Lower leg skin (tissue), 3 donors: ENCODE measurements at regions not wholly inside any gene's neighbourhood (a gene's known extent, or its start where the extent isn't known, plus 50 kb on each side); places are given as distances from the start of the nearest gene placed in this dataset.

ENCODE experiments used
- CTCF ChIP-seq, 3 donors: fragments of 450-650 bp; IDR thresholded peaks; one replicate each; pipeline ENCODE4 v1.5.1; 2016; ENCODE audit warnings: antibody characterized with exemption in 3 of 3, mild to moderate bottlenecking in 3 of 3, moderate library complexity in 2 of 3
- POLR2A ChIP-seq, 2 donors: fragments of 450-650 bp; IDR thresholded peaks; one replicate each; pipeline ENCODE4 v1.6.1; 2016 to 2017; ENCODE audit warnings: antibody characterized with exemption in 2 of 2, mild to moderate bottlenecking in 1 of 2, moderate library complexity in 1 of 2

GRCh38 chr9:115637661-115638060 lies 515.9 kb upstream of the PAPPA start:
- TF ChIP-seq POLR2A (IDR thresholded peaks at IDR 0.05): no peak
- no peak for TF ChIP-seq CTCF (IDR thresholded peaks at IDR 0.05)
